GM12878 (cell line): ENCODE measurements at regions not wholly inside any gene's neighbourhood (a gene's known extent, or its start where the extent isn't known, plus 50 kb on each side); places are given as distances from the start of the nearest gene placed in this dataset.

Source experiments
- ATAC-seq: fragments of 200-7000 bp; cut with Tn5 transposase; 3 replicates; pipeline ENCODE4 v1.9.1; 2020; ENCODE audit warnings: mild to moderate bottlenecking, moderate library complexity
- BruUV-seq: library from RNA; stranded (reverse); fragments of 400-500 nt; replicated peaks from 2 replicates; lab custom pipeline; 2021; lab: Mats Ljungman, UMichigan
- CTCF ChIA-PET: fragments of 300-600 bp; sonication (Branson Sonifier 250); formaldehyde crosslinking; extraction: SDS; loops from one replicate; lab custom pipeline; 2021; ENCODE audit warnings: inconsistent platforms; lab: Yijun Ruan, JAX
- POLR2A ChIA-PET: fragments of 350-600 bp; formaldehyde crosslinking; extraction: SDS; loops from one replicate; lab custom pipeline; 2021; ENCODE audit warnings: inconsistent platforms; lab: Charles Lee
- RAD21 ChIA-PET: fragments of 300-600 bp; sonication (Branson Sonifier 250); formaldehyde crosslinking; loops from one replicate; lab custom pipeline; 2023; ENCODE audit warnings: antibody characterized with exemption; ENCODE audit not compliant: unreplicated experiment; lab: Charles Lee
- SMC1A ChIA-PET: fragments of 300-600 bp; sonication (Branson Sonifier 250); formaldehyde crosslinking; loops from one replicate; lab custom pipeline; 2023; ENCODE audit not compliant: unreplicated experiment, uncharacterized antibody; lab: Charles Lee
- DNase-seq: peaks from one replicate; pipeline ENCODE4 v3.0.0-alpha.2; 2011; ENCODE audit warnings: low read depth, low spot score
- FAIRE-seq: peaks from 3 replicates; lab custom pipeline; 2011; peaks lifted over from hg19 to GRCh38; lab: Jason Lieb, UNC
- H2AFZ ChIP-seq: 2 replicates; pipeline ENCODE4 v1.6.0; 2011; ENCODE audit warnings: low read depth, low read length, control low read depth; ENCODE audit not compliant: control insufficient read depth
- H3K27ac ChIP-seq: 2 replicates; pipeline ENCODE4 v1.5.1; 2011; ENCODE audit warnings: control low read depth; ENCODE audit not compliant: control insufficient read depth, insufficient read depth
- H3K27me3 ChIP-seq, 2 experiments: replicated peaks in 1 of 2; 2 replicates each; pipeline versions ENCODE4 v1.6.0 to v1.6.1; 2011; ENCODE audit warnings: low read length in 1 of 2; ENCODE audit not compliant: control insufficient read depth in 2 of 2, insufficient read depth in 2 of 2
- H3K36me3 ChIP-seq, 2 experiments: 2 replicates each; pipeline ENCODE4 v1.5.1; 2011; ENCODE audit warnings: low read length in 1 of 2; ENCODE audit not compliant: control insufficient read depth in 2 of 2, insufficient read depth in 2 of 2
- H3K4me1 ChIP-seq: 2 replicates; pipeline ENCODE4 v1.6.1; 2011; ENCODE audit warnings: mild to moderate bottlenecking, low read length, moderate library complexity, mixed read lengths; ENCODE audit not compliant: control insufficient read depth, insufficient read depth
- H3K4me2 ChIP-seq: 2 replicates; pipeline ENCODE4 v1.6.0; 2011; ENCODE audit warnings: control low read depth; ENCODE audit not compliant: control insufficient read depth, insufficient read depth
- H3K4me3 ChIP-seq: fragments of 200-600 bp; sonication (generic); 2 replicates; pipeline ENCODE4 v1.5.1; 2016
- H3K79me2 ChIP-seq: 2 replicates; pipeline ENCODE4 v1.6.0; 2011; ENCODE audit warnings: low read length; ENCODE audit not compliant: control insufficient read depth, insufficient read depth
- H3K9ac ChIP-seq: 2 replicates; pipeline ENCODE4 v1.8.0; 2011; ENCODE audit warnings: low read length, control low read depth, mixed read lengths; ENCODE audit not compliant: control insufficient read depth, insufficient read depth
- H3K9me3 ChIP-seq: replicated peaks from 3 replicates; pipeline ENCODE4 v1.5.1; 2011; ENCODE audit warnings: mild to moderate bottlenecking, low read length; ENCODE audit not compliant: control insufficient read depth, insufficient read depth
- H4K20me1 ChIP-seq: 2 replicates; pipeline ENCODE4 v1.6.0; 2011; ENCODE audit not compliant: control insufficient read depth, insufficient read depth
- DPF2 ChIP-seq: fragments of 450-650 bp; IDR thresholded peaks from 2 replicates; pipeline ENCODE4 v1.6.1; 2017; ENCODE audit warnings: mild to moderate bottlenecking
- EP300 ChIP-seq, 2 experiments: fragments of 150-350 bp in 1 of 2; IDR thresholded peaks; 2 replicates each; pipeline ENCODE4 v1.6.1; 2011 to 2012; ENCODE audit warnings: low read depth in 2 of 2, low read length in 2 of 2, borderline replicate concordance in 1 of 2, improper control_type of control experiment in 1 of 2, inconsistent platforms in 1 of 2; ENCODE audit not compliant: control insufficient read depth in 1 of 2
- FOS ChIP-seq: IDR thresholded peaks from 3 replicates; pipeline ENCODE4 v1.6.1; 2011; ENCODE audit warnings: borderline replicate concordance; ENCODE audit not compliant: insufficient read length; ENCODE audit errors: extremely low read depth
- GABPA ChIP-seq: IDR thresholded peaks from 2 replicates; pipeline ENCODE4 v1.6.1; 2014; ENCODE audit warnings: antibody characterized with exemption, low read depth, mild to moderate bottlenecking, inconsistent platforms
- GATAD2B ChIP-seq: fragments of 450-650 bp; conservative IDR thresholded peaks from 2 replicates; pipeline ENCODE4 v1.6.1; 2017; ENCODE audit warnings: low read depth, mild to moderate bottlenecking, moderate library complexity
- HDAC6 ChIP-seq: fragments of 200-600 bp; sonication (generic); IDR thresholded peaks from one replicate; pipeline ENCODE4 v1.8.0; 2017; ENCODE audit warnings: antibody characterized with exemption; ENCODE audit not compliant: unreplicated experiment
- KDM1A ChIP-seq: fragments of 200-600 bp; sonication (generic); IDR thresholded peaks from 2 replicates; pipeline ENCODE4 v1.6.1; 2016; ENCODE audit warnings: borderline replicate concordance
- MTA2 ChIP-seq: fragments of 450-650 bp; IDR thresholded peaks from 2 replicates; pipeline ENCODE4 v1.6.1; 2016; ENCODE audit warnings: low read depth, mild to moderate bottlenecking, moderate library complexity
- POU2F2 ChIP-seq: IDR thresholded peaks from 3 replicates; pipeline ENCODE4 v1.6.1; 2011; ENCODE audit warnings: low read depth, mild to moderate bottlenecking, low read length, borderline replicate concordance
- RFX5 ChIP-seq: IDR thresholded peaks from 2 replicates; pipeline ENCODE4 v1.6.1; 2011; ENCODE audit warnings: low read depth, low read length, improper control_type of control experiment
- RUNX3 ChIP-seq: IDR thresholded peaks from 2 replicates; pipeline ENCODE4 v1.6.1; 2012; ENCODE audit warnings: low read length, inconsistent platforms
- TCF12 ChIP-seq: IDR thresholded peaks from 2 replicates; pipeline ENCODE4 v1.6.1; 2011; ENCODE audit warnings: low read depth, mild to moderate bottlenecking, low read length
- YY1 ChIP-seq: IDR thresholded peaks from 2 replicates; pipeline ENCODE4 v1.6.1; 2011; ENCODE audit warnings: low read depth, mild to moderate bottlenecking, low read length
- WGBS: methylation state at CpG from one replicate; pipeline ENCODE4 v1.1.6; 2016; ENCODE audit warnings: low lambda C conversion rate; ENCODE audit not compliant: insufficient replicate concordance, insufficient coverage; ENCODE audit errors: missing lambda C conversion rate; 5-methylcytosine and 5-hydroxymethylcytosine counted together
- in situ Hi-C: fragments of 300-500 bp; cut with MboI; formaldehyde crosslinking; loops from 9 replicates; pipeline ENCODE4 v1.14.3; 2018; ENCODE audit warnings: mixed read lengths
- intact Hi-C: fragments of 100-400 bp; cut with micrococcal nuclease; formaldehyde crosslinking; loops from one replicate; pipeline ENCODE4 v1.14.2; 2022; ENCODE audit not compliant: unreplicated experiment
- TF ChIP-seq, protein P1 (sequence below), 3 experiments: IDR thresholded peaks in 2 of 3; conservative IDR thresholded peaks in 1 of 3; 2 replicates each; pipeline ENCODE4 v1.5.1; 2011; ENCODE audit warnings: low read depth in 3 of 3, low read length in 3 of 3, mild to moderate bottlenecking in 3 of 3, control low read depth in 2 of 3, moderate library complexity in 2 of 3, inconsistent platforms in 1 of 3, mixed read lengths in 1 of 3; ENCODE audit not compliant: control insufficient read depth in 2 of 3, insufficient read depth in 1 of 3; ENCODE audit errors: extremely low read depth in 1 of 3
- TF ChIP-seq, protein P2 (sequence below): fragments of 150-350 bp; IDR thresholded peaks from 2 replicates; pipeline ENCODE4 v1.6.1; 2014; ENCODE audit warnings: mild to moderate bottlenecking, low read depth, low read length

DNA sequence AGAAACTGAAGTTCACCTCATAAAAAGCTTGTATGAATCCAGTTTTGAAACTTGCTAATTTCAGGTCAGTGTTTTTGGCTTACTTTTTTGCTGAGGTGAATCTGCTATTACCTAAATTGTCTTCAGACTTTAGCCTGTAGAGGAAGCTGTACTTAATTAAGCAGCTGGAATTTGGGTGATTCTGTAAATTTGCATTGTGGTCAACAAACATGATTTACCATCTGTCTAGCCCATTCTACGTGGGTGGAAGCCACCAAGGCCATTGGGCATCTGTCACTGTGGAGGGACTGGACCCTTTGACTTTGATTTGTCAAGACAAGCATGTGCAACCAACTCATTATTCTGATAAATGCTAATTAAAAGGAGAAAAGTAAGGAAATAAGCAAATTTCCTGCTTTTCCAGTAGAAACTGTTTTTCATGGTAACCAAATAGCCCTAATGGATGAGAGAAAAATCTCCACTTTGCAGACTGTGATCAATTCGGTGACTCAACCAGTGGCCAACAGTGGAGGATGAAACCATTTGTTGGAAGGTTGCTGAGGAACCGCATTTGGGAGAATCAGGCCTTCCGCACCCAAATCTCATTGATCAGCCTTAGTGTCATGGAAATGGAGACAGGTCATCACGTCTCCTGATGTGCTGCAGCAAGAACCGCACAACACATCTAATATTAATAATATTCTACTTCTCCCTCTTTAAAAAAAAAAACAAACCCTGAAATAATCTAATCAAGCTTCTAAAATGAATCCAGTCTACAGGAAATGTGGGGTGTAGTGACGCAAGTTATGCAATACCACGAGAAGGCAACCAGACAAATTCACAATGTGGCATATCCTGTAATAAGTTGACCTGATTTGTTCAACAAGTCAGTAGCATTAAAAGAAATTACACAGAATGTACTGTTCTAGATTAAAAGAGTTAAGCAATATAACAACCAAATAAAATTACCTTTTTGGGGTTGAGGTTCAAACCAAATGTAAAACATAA is 54.3 kb downstream of the GARRE1 start:
- FAIRE-seq, result no peak
- in situ Hi-C loops, result no loop called here
- BruUV-seq, result no TSS peak
- no peak overlapping the region for H3K27ac ChIP-seq
- no peaks in the 10 kb centered on the region for H3K27me3 ChIP-seq
- H2AFZ ChIP-seq, result no peak overlapping the region
- ChIA-PET SMC1A (interaction anchor here (1.0 kb wide), 1 partner anchor 934 kb away, joined by 3 read pairs; no protein-coding TSS in a partner anchor), POLR2A (interaction anchor here (0.7 kb wide), 1 partner anchor 57 kb away, joined by 7 read pairs; no protein-coding TSS in a partner anchor), CTCF (interaction anchor here (0.8 kb wide), 1 partner anchor 8 kb away, joined by 3 read pairs; no protein-coding TSS in a partner anchor), RAD21 (no interaction called here)
- H3K9me3 ChIP-seq, result no peaks in the 10 kb centered on the region
- ATAC-seq, result no peak; the same call in 2 of the 3 replicates
- WGBS, result 84% methylated on average over 8 of the region's 8 CpGs
- H3K4me3 ChIP-seq, result no peak overlapping the region
- DNase-seq, result no peak
- H4K20me1 ChIP-seq, result no peaks in the 10 kb centered on the region
- no peaks in the 10 kb centered on the region; a peak in 2 of 4 replicates for H3K36me3 ChIP-seq
- H3K4me1 ChIP-seq, result peaks cover 15% of the 10 kb centered on the region
- intact Hi-C loops, result no loop called here
- no peaks in the 10 kb centered on the region for H3K79me2 ChIP-seq
- TF ChIP-seq GATAD2B (no peak), RFX5 (no peak), EP300 (IDR thresholded peaks at IDR 0.05; ENCODE audit: borderline replicate concordance in 1 of 2, control insufficient read depth in 1 of 2, low read depth in 2 of 2, low read length in 2 of 2) (0 out of 4 replicates have a peak, but pooled peaks of 1 of the 2 experiments have one; percentile 15), KDM1A (no peak), RUNX3 (peak; percentile 28; the same call in 1 of the 2 replicates), TCF12 (0 out of 2 replicates have a peak, but pooled peaks have one; percentile 61), DPF2 (peak; percentile 36; the same call in 1 of the 2 replicates), POU2F2 (peak; percentile 32; the same call in 1 of the 3 replicates), MTA2 (peak; percentile 37; the same call in 1 of the 2 replicates), YY1 (no peak), GABPA (no peak), HDAC6 (no peak), FOS (no peak)
- TF ChIP-seq, protein P1, sequence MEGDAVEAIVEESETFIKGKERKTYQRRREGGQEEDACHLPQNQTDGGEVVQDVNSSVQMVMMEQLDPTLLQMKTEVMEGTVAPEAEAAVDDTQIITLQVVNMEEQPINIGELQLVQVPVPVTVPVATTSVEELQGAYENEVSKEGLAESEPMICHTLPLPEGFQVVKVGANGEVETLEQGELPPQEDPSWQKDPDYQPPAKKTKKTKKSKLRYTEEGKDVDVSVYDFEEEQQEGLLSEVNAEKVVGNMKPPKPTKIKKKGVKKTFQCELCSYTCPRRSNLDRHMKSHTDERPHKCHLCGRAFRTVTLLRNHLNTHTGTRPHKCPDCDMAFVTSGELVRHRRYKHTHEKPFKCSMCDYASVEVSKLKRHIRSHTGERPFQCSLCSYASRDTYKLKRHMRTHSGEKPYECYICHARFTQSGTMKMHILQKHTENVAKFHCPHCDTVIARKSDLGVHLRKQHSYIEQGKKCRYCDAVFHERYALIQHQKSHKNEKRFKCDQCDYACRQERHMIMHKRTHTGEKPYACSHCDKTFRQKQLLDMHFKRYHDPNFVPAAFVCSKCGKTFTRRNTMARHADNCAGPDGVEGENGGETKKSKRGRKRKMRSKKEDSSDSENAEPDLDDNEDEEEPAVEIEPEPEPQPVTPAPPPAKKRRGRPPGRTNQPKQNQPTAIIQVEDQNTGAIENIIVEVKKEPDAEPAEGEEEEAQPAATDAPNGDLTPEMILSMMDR (IDR thresholded peaks at IDR 0.05 in 2 of 3, conservative IDR thresholded peaks at IDR 0.05 in 1 of 3; ENCODE audit: control insufficient read depth in 2 of 3, extremely low read depth in 1 of 3, insufficient read depth in 1 of 3, low read depth in 3 of 3, low read length in 3 of 3), result no peak
- TF ChIP-seq, protein P2, sequence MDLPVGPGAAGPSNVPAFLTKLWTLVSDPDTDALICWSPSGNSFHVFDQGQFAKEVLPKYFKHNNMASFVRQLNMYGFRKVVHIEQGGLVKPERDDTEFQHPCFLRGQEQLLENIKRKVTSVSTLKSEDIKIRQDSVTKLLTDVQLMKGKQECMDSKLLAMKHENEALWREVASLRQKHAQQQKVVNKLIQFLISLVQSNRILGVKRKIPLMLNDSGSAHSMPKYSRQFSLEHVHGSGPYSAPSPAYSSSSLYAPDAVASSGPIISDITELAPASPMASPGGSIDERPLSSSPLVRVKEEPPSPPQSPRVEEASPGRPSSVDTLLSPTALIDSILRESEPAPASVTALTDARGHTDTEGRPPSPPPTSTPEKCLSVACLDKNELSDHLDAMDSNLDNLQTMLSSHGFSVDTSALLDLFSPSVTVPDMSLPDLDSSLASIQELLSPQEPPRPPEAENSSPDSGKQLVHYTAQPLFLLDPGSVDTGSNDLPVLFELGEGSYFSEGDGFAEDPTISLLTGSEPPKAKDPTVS, result no peak
- peak overlapping the region; percentile 30; the same call in 1 of the 2 replicates for H3K4me2 ChIP-seq
- H3K9ac ChIP-seq, result no peak overlapping the region
